RWPE2 (cell line): ENCODE measurements at regions not wholly inside any gene's neighbourhood (a gene's known extent, or its start where the extent isn't known, plus 50 kb on each side); places are given as distances from the start of the nearest gene placed in this dataset.

ENCODE experiments used
- ATAC-seq: fragments of 200-7000 bp; cut with Tn5 transposase; 3 replicates; pipeline ENCODE4 v1.9.1; 2021; ENCODE audit warnings: low read depth
- DNase-seq: peaks from one replicate; pipeline ENCODE4 v3.0.0-alpha.2; 2020; ENCODE audit warnings: low spot score
- H3K27ac ChIP-seq: fragments of 450-650 bp; 2 replicates; pipeline ENCODE4 v1.5.1; 2017; ENCODE audit warnings: mild to moderate bottlenecking; ENCODE audit not compliant: poor library complexity, severe bottlenecking
- H3K27me3 ChIP-seq: fragments of 250-450 bp; sonication (Bioruptor Pico); 2 replicates; pipeline ENCODE4 v1.5.1; 2021; ENCODE audit warnings: mild to moderate bottlenecking, moderate library complexity; ENCODE audit not compliant: insufficient read depth, poor library complexity, severe bottlenecking
- H3K36me3 ChIP-seq: fragments of 250-450 bp; sonication (Bioruptor Pico); 2 replicates; pipeline ENCODE4 v1.5.1; 2020; ENCODE audit warnings: low read depth, mild to moderate bottlenecking, moderate library complexity
- H3K4me1 ChIP-seq: fragments of 250-450 bp; sonication (Bioruptor Pico); 2 replicates; pipeline ENCODE4 v1.5.1; 2021; ENCODE audit warnings: mild to moderate bottlenecking, moderate library complexity; ENCODE audit not compliant: insufficient read depth, poor library complexity, severe bottlenecking
- H3K4me3 ChIP-seq: fragments of 250-450 bp; sonication (Bioruptor Pico); 2 replicates; pipeline ENCODE4 v1.5.1; 2021; ENCODE audit warnings: mild to moderate bottlenecking, moderate library complexity; ENCODE audit not compliant: severe bottlenecking
- H3K9me3 ChIP-seq: fragments of 250-450 bp; sonication (Bioruptor Pico); 2 replicates; pipeline ENCODE4 v1.5.1; 2021; ENCODE audit warnings: mild to moderate bottlenecking, moderate library complexity; ENCODE audit not compliant: severe bottlenecking
- CTCF ChIP-seq: fragments of 450-650 bp; IDR thresholded peaks from one replicate; pipeline ENCODE4 v1.5.1; 2017; ENCODE audit warnings: mild to moderate bottlenecking, moderate library complexity; ENCODE audit not compliant: poor library complexity, severe bottlenecking

- H3K27me3 ChIP-seq: no peaks in the 10 kb centered on the region
- H3K9me3 ChIP-seq: no peaks in the 10 kb centered on the region
- peaks cover 8% of the 10 kb centered on the region for H3K4me1 ChIP-seq
- H3K36me3 ChIP-seq: no peaks in the 10 kb centered on the region
- TF ChIP-seq CTCF: no peak
- H3K4me3 ChIP-seq: no peak overlapping the region
- ATAC-seq: peak; percentile 60
- DNase-seq: no peak
- H3K27ac ChIP-seq: no peak overlapping the region
Measured at GRCh38 chr5:17928581-17928981, 294.3 kb downstream of the TAF11L14 start.

GRCh38 chr5:17929171-17929570, 294.9 kb downstream of the TAF11L14 start:
- peaks cover 8% of the 10 kb centered on the region for H3K4me1 ChIP-seq
- no peak overlapping the region for H3K4me3 ChIP-seq
- H3K36me3 ChIP-seq: no peaks in the 10 kb centered on the region
- DNase-seq: no peak
- ATAC-seq: no peak
- H3K9me3 ChIP-seq: no peaks in the 10 kb centered on the region
- no peaks in the 10 kb centered on the region for H3K27me3 ChIP-seq
- TF ChIP-seq CTCF: no peak
- no peak overlapping the region for H3K27ac ChIP-seq

- no peak for ATAC-seq
- Histone ChIP-seq H3K4me1 (peaks cover 8% of the 10 kb centered on the region), H3K27ac (no peak overlapping the region), H3K27me3 (no peaks in the 10 kb centered on the region), H3K36me3 (no peaks in the 10 kb centered on the region), H3K9me3 (no peaks in the 10 kb centered on the region), H3K4me3 (no peak overlapping the region)
- TF ChIP-seq CTCF: no peak
- no peak for DNase-seq
Measured at GRCh38 chr5:17930346-17930745, 296.1 kb downstream of the TAF11L14 start.

- no peak for TF ChIP-seq CTCF
- Histone ChIP-seq H3K36me3 (no peaks in the 10 kb centered on the region), H3K9me3 (no peaks in the 10 kb centered on the region), H3K27me3 (no peaks in the 10 kb centered on the region), H3K4me1 (no peaks in the 10 kb centered on the region), H3K4me3 (no peak overlapping the region), H3K27ac (no peak overlapping the region)
- no peak for DNase-seq
- no peak for ATAC-seq
Measured at GRCh38 chr5:17944046-17944445, 309.8 kb downstream of the TAF11L14 start.

GRCh38 chr5:17947029-17947428, 312.8 kb downstream of the TAF11L14 start:
- no peak overlapping the region for H3K27ac ChIP-seq
- H3K4me3 ChIP-seq: no peak overlapping the region
- no peaks in the 10 kb centered on the region for H3K27me3 ChIP-seq
- H3K4me1 ChIP-seq: no peaks in the 10 kb centered on the region
- peaks cover 2% of the 10 kb centered on the region for H3K9me3 ChIP-seq
- no peaks in the 10 kb centered on the region for H3K36me3 ChIP-seq
- ATAC-seq (no peak), DNase-seq (no peak)
- TF ChIP-seq CTCF: no peak
